ENCODE measurements at regions not wholly inside any gene's neighbourhood (a gene's known extent, or its start where the extent isn't known, plus 50 kb on each side); places are given as distances from the start of the nearest gene placed in this dataset.

GRCh38 chr21:32197896-32198295, 81.0 kb downstream of the MIS18A start:
- Histone ChIP-seq H3K4me1 (peaks cover 0 to 19% (median 0%) of the 10 kb centered on the region in 3 donors), H3K4me3 (no peak overlapping the region), H3K9me3 (no peaks in the 10 kb centered on the region), H3K27ac (no peak overlapping the region), H3K27me3 (no peaks in the 10 kb centered on the region), H3K36me3 (no peaks in the 10 kb centered on the region)
- WGBS, 2 donors: 14 to 23% methylated on average over 2 of the region's 2 CpGs
- no peak for DNase-seq
- intact Hi-C loops (cut with DNase I): no loop called here
- TF ChIP-seq POLR2A (IDR thresholded peaks at IDR 0.05): no peak
- no peak for TF ChIP-seq CTCF (IDR thresholded peaks at IDR 0.05)

GRCh38 chr21:32196001-32196400, 82.8 kb downstream of the MIS18A start:
- 79 to 80% methylated on average over 4 of the region's 4 CpGs for WGBS, 2 donors
- intact Hi-C loops (cut with DNase I): no loop called here
- no peak for DNase-seq
- no peaks in the 10 kb centered on the region for H3K36me3 ChIP-seq
- no peak for TF ChIP-seq POLR2A (IDR thresholded peaks at IDR 0.05)
- no peak for TF ChIP-seq CTCF (IDR thresholded peaks at IDR 0.05)
- no peak overlapping the region for H3K4me3 ChIP-seq
- H3K4me1 ChIP-seq: peaks cover 0 to 19% (median 0%) of the 10 kb centered on the region in 3 donors
- H3K27me3 ChIP-seq: peaks cover 0 to 15% (median 0%) of the 10 kb centered on the region in 4 donors
- H3K27ac ChIP-seq: no peak overlapping the region
- H3K9me3 ChIP-seq: no peaks in the 10 kb centered on the region

GRCh38 chr21:32193098-32193465, 85.8 kb downstream of the MIS18A start:
- Histone ChIP-seq H3K9me3 (no peaks in the 10 kb centered on the region), H3K27ac (no peak overlapping the region), H3K36me3 (no peaks in the 10 kb centered on the region), H3K4me1 (peaks cover 0 to 9% (median 0%) of the 10 kb centered on the region in 3 donors), H3K27me3 (peaks cover 0 to 23% (median 0%) of the 10 kb centered on the region in 4 donors), H3K4me3 (no peak overlapping the region)
- no peak for DNase-seq
- TF ChIP-seq POLR2A (IDR thresholded peaks at IDR 0.05) (no peak), CTCF (IDR thresholded peaks at IDR 0.05) (no peak)
- intact Hi-C loops (cut with DNase I): no loop called here
- 77 to 80% methylated on average over 7 of the region's 7 CpGs for WGBS, 2 donors

GRCh38 chr21:32192291-32193097, 86.4 kb downstream of the MIS18A start:
- intact Hi-C loops (cut with DNase I): no loop called here
- Histone ChIP-seq H3K4me3 (no peak overlapping the region), H3K9me3 (no peaks in the 10 kb centered on the region), H3K36me3 (no peaks in the 10 kb centered on the region), H3K27ac (no peak overlapping the region), H3K4me1 (peaks cover 0 to 3% (median 0%) of the 10 kb centered on the region in 3 donors), H3K27me3 (peaks cover 0 to 23% (median 0%) of the 10 kb centered on the region in 4 donors)
- 79 to 82% methylated on average over 10 of the region's 13 CpGs for WGBS, 2 donors
- no peak for TF ChIP-seq POLR2A (IDR thresholded peaks at IDR 0.05)
- TF ChIP-seq CTCF (IDR thresholded peaks at IDR 0.05): no peak
- DNase-seq: no peak

GRCh38 chr21:32190493-32191144, 88.2 kb downstream of the MIS18A start:
- Histone ChIP-seq H3K9me3 (no peaks in the 10 kb centered on the region), H3K27me3 (peaks cover 0 to 23% (median 0%) of the 10 kb centered on the region in 4 donors), H3K36me3 (no peaks in the 10 kb centered on the region), H3K4me3 (no peak overlapping the region), H3K27ac (no peak overlapping the region), H3K4me1 (no peaks in the 10 kb centered on the region)
- no peak for DNase-seq
- intact Hi-C loops (cut with DNase I): no loop called here
- TF ChIP-seq CTCF (IDR thresholded peaks at IDR 0.05) (no peak), POLR2A (IDR thresholded peaks at IDR 0.05) (no peak)
- WGBS, 2 donors: 34 to 43% methylated on average over 8 to 9 of the region's 9 CpGs
